NT2/D1 (cell line): ENCODE measurements at regions not wholly inside any gene's neighbourhood (a gene's known extent, or its start where the extent isn't known, plus 50 kb on each side); places are given as distances from the start of the nearest gene placed in this dataset.

Source experiments
- SUZ12 ChIP-seq: IDR thresholded peaks from 2 replicates; pipeline ENCODE4 v1.6.1; 2011; ENCODE audit not compliant: insufficient read length, insufficient read depth; ENCODE audit errors: extremely low read depth
- YY1 ChIP-seq: IDR thresholded peaks from 2 replicates; pipeline ENCODE4 v1.6.1; 2011; ENCODE audit not compliant: insufficient read length, insufficient read depth

DNA sequence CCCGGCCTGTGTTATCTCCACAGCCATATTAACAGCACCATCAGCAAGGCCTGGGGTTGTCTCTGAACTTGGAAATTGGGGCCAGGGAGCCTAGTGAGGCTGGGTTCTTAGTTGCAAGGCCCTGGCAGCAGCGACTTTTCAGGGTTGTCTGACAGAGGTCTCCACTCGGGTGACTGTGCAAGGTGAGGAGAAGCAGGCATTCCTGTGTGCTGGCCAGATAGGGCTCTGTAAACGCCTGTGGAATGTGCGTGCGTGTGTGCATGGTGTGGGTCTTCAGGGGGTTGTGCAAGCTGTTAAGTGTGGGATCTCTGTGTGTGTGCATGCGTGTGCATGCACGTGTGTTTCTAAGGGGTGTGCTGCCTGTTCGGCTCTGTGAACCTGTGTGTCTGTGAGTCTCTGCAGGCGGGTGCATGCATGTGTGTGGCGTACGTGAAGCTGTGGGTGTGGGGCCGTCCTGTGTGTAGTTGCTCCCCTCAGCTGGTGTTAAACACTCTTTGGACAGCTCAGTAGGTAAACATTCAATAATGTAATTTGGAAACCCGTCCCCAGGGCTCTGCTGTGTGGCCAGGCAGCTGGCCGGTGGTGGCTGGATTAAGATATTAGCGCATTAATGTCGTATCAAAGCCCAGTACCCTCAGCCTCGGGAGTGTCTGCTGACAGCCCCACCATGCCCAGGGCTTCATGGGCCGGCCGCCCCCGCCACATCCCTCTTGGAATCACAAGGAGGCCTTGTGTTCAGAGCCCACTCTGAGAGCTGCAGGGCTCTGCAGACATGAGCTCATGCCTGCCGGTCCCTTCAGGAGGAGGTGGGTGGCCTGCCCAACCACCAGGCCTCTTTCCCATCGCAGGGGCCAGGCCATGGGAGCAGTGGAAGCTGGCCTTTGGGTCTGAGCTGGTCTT lies 189.9 kb downstream of the FOXD2 start:
- TF ChIP-seq YY1 (no peak), SUZ12 (no peak)
